GM21619 (cell line): ENCODE measurements at regions not wholly inside any gene's neighbourhood (a gene's known extent, or its start where the extent isn't known, plus 50 kb on each side); places are given as distances from the start of the nearest gene placed in this dataset.
"Not testable (repeated sequence)": the region's sequence is repeated elsewhere in the genome, so short reads cannot be mapped to it uniquely, and the experiment has no call there.

Experiments used
- ATAC-seq: cut with Tn5 transposase; IDR thresholded peaks from one replicate; pipeline ENCODE4 v1.9.1; 2021; ENCODE audit not compliant: unreplicated experiment

DNA sequence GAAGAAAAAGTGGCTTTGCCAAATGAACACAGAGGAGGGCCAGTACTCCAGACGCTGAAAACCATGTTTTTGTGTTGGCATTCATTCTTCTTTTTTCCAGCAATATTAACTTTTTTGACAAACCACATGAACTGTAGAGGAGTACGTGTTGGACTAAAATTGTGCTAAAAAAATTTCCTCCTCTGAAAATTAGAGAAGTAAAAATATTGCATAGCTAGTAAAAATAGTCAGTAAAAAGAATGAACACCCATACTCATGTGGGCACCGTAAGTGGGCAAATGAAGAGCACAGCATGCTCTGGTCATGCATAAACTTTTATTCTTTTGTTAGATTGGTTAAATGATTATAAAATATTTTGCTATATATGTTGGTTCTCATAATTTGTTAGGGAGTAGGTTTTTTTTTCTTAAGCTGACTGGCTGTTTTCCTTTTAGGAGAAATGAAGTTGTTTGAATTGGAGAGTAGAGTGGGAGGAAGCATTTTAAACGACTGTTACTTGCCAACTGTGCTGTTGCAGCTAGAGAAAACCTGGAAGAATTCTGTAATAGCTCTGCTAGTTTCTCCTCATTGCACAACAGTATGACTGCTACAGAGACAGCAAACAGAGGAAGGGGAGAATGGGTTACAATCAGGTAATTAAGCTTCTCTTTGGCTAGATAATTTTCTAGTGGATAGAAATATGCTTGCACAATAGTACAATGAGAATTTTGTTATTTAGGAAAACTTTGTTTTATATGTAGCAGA is 222.4 kb downstream of the KCTD12 start:
- no peak for ATAC-seq

DNA sequence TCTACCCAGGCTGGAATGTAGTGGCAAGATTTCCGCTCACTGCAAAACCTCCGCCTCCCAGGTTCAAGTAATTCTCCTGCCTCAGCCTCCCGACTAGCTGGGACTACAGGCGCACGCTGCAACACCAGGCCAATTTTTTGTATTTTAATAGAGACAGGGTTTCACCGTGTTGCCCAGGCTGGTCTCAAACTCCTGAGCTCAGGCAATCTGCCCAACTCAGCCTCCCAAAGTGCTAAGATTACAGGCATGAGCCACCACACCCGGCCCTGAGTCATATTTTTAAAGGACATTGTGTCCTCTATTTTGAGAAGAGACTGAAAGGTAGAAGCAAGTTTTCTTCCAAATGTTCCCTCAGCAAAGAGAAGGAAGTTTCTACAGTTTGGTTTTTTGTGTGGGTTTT is 227.1 kb downstream of the KCTD12 start:
- ATAC-seq: not testable (repeated sequence)

DNA sequence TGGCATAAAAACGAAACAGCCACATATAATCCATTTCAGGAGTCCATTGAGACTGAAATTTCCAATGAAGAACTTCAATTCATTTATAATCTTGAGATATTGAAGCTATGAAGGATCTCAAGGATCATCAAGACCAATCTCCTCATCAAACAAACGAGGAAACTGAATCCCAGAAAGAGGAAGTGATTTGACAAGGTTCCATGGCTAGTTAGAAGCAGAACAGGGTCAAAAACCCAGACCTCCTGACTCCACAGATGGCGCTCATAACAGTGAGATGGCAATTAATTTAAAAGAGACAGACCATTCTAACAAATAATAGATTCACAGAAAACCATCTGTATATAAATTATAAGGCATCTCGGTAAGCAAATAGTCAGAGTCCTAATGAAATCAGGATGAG is 229.7 kb downstream of the KCTD12 start:
- ATAC-seq: no peak

DNA sequence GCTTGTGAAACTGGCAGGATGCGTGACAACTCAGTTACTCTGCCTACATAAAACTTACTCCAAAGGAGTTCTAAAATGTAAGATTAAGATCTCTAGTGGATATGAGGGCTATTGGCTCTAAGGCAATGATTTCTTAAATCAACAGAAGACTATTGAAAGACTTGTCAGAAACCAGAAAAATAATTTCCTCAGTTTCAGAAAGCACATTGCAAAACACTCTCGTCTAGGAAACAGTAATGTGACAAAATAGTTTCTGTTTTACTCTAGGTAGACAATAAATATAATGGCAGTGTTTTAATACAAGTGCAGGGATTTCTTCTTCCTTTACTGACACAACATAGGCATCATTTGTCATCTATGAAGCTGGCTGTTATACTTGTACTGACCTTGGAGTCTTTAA is 230.1 kb downstream of the KCTD12 start:
- no peak for ATAC-seq

DNA sequence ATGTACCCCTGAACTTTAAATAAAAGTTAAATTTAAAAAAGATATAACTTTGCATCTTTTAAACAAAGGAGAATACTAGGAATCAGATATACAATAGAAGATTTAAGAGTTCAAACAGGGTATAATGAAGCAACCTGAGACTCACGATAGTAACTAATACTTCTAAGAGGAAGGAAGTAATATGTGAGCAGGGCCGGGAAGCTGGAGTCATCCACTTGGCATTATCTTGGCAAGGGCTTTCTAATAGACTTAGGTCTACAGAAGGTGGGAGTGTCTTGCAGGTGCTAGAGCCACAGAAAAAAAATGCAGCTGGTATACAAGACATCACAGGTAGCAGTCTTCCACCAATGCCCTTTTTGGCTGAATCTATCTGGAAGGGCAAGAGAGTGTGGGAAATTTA is 231.9 kb downstream of the KCTD12 start:
- no peak for ATAC-seq

DNA sequence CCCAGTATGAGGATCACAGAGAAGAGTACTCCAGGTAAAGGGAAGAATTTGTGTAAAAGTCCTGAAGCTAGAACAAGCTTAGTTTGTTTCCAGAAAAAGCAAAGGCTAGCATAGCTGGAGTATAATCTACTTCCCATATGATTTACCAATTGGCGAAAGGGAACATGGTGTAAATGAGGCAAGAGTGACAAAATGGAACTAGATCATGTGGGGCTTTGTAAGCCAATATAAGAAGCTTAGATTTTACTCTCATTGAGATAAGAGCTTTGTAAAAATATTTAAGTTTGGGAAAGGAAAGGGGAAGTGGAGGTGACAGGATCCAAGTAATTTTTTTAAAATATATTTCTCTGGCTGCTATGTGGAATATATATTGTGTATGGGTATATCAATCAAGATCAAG is 234.9 kb downstream of the KCTD12 start:
- no peak for ATAC-seq

DNA sequence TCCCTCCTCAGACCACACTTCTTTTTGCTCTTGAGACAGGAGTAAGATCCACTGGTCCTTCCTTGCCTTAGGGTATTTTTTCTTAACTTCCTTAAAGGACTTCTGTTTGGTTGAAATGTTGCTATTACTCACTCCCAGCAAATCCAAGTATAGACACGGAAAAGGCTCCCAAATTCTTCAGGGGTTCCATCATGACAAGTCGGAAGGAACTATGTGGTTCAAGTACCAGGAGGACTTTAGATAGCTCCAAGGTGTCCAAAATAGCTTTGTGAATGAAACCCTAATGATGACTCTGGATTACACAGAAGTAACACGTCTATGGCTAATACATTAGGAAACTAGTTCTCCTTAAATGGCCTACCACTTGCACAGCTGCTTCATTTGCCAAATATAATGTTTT is 238.7 kb downstream of the KCTD12 start:
- ATAC-seq: no peak

DNA sequence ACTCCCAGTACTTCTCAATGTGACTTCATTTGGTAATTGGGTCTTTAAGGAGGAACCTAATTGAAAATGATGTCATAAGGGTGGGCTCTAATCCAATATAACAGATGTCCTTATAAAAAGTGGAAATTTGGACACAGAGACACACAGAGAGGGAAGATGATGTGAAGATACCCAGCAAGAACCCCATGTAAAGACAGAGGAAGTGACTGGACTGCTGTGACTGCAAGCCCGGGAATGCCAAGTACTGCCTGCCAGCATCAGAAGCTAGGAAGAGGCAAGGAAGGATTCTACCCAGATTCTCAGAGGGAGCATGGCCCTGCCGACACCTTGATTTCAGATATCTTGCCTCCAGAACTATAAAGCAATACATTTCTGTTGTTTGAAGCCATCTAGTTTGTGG is 239.3 kb downstream of the KCTD12 start:
- no peak for ATAC-seq

DNA sequence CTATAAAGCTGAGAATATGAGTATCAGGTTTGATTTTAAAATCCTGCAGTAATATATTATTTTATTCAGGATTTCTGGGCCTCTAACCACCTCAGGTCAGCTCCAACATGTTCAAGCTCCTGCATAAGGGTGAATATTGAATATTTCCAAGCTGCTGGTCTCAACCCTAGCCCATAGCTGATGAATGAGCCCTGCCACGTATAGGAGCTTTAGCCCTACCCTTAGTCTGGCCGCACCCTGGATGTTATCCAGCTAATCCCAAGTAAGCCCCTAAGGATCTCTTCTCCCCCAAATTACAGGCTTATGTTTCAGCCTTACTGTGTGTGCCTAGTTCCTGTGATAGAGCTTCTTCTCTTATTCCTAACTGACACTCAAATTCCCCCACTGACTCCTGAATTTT is 240.6 kb downstream of the KCTD12 start:
- no peak for ATAC-seq

DNA sequence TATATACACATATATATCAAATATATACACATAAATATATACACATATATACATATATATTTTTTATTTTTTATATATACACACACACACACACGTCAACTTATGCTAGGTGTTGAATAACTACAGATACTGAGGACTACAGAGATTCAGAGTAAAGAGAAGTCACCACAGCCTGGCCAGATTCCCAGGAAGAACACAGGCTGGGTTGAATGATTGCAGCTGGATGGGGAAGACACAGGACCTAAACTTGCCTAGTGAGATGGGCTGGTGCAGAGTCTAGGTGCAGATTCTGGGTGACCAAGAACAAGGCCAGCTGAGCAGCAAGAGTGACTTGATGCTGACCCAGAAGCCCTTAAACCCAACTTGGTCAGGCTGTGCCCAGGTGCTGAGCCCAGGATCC is 241.3 kb downstream of the KCTD12 start:
- no peak for ATAC-seq

DNA sequence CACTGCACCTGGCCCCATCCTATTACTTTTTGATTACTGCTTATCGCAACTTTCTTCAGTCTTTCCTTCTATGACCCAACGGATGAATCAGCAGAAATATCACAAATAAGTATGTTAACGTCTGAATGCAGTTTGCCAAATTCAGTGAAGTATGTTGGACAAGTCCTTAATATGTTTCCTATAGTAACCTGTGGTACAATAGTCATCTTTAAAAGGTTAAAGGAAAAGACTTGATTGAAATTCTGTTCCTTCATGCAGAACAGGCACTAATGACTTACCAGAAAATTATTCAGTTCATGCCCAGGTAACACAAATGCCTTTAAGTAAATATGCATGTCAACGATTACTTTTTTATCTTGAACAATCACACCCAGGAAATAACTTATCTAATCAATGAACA is 242.6 kb downstream of the KCTD12 start:
- ATAC-seq: no peak

DNA sequence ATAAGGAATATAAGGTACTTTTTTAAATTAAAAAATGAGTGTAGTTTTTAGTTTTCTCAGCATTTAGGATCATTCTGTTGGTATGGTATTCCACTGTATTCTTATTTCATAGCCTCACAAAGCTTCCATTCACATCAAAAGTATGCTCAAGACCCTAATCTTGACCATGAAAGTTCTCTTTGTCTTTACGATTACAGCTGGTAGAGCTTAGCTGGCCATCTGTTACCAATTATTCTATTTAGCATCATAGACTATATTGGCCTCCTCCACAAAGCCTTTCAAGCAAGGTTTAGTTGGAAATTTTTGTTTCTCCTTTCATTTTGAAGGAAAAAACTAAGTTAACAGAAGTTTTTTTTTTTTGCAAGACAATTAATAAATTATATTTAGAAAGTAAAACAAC is 245.1 kb downstream of the KCTD12 start:
- ATAC-seq: no peak

DNA sequence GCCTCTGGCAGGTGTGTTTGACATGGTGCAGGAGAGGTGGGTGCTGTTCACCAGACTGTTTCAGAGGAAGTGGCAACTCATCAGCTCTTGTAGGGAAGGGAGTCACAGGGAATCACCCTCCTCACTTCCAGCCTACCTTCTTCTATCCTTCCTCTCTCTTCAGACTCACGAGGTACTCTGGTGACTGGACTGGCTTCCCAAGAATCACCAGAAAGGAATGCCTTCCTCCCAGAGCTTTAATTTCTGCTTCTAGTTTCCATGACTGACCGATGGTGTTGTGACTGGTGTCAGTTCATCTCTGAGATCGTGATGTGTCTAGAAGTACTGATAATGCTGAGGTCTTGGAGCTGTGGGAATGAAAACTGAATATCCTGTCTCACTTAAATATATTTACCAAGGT is 247.3 kb downstream of the KCTD12 start:
- no peak for ATAC-seq

DNA sequence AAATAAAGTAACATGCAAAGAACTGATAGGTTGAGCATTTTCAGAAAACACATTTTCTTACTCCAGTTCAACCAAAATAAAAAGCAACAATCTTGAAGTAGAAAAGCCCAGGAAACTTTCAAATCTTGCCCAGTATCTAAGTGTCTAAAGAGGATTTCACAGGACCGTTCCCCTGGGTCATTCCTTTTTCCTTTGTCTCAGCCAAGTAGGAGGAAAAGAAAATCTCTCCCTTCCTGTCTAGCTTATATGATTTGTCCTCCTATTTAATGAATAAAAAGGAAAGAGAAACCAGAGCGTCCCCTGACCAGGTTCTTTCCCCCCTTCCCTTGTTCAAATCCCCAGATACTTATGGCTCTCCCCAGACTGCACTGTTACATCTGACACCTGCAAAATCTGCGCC is 248.0 kb downstream of the KCTD12 start:
- no peak for ATAC-seq

DNA sequence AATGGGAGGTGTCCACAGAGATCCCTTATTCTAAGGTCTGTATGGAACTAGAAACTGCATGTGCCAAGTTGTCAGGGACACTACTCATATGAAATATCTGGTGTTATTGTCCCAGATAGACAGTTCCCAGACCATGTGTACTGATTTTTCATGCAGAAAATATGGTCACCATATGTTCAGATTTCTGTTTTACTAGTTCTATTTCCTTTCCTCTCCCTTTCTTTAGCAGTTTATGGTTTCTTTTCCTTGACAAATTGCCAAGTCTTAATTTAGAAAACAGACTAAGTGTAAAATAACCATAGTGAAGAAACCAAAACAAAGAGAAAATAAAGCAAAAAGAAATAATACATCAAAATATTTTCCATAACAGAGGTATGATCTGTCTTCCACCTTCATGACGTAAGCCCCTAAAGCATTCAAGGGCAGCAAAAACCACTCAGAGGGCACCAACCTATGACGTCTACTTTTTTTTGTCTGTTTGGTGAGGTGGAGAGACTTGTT is 248.5 kb downstream of the KCTD12 start:
- no peak for ATAC-seq

DNA sequence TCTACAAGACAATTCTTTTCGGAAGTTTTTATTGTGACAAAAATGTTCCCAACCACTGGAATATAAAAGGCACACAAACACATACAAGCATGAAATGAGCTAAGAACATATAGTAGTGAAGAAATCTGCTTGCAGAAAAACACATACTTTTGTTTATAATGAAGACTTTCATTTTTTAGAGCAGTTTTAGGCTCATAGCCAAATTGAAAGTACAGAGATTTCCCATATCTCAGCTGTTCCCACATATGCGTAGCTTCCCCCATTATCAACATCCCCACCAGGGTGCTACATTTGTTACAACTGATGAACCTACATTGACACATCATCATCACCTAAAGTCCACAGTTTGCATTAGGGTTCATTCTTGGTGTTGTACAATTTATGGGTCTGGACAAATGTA is 249.4 kb downstream of the KCTD12 start:
- no peak for ATAC-seq

DNA sequence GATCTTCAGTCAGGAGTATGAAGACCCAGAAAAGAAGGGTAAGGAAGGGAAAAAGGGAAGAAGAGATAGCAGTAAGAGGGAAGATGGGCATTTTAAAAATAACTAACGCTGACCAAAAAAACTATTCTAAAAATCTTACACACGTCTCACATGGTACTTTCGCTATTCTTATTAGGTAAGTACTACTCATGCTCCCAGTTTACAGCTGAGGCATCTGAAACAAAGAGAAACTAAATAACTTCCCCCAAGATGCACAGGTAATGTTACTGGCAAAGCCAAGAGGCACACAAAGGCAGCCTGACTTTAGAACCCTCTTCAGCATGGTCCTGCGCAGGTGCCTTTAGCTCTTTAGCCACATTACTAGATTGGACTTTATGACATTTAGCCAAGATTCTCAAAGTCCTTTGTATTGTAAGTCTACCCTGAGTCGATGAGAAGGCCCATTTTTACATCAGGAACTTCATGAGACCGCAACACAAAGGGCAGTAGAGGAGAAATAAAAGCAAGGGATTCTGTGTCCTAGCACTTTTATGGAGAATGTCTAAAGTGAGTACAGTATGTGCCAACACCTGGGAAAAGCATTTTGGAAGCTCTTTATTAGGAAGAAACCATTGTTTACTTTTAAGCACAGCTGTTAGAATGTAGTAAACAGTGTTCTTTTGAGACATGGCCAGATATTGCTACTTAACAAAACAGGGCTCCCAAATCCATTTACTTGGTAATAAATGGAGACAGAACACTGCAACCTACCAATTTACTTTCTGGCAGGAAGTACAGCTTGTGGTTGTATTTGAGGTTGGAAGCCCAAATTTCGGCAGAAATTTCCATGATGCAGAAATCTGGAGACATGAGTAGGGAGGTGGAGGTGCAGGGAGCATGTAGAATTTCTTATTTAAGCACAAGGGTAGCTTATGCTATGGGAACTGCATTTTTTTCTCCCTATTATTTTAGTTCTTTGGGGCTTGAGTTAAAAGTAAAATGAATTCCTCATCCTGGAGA is 250.7 kb downstream of the KCTD12 start:
- ATAC-seq: no peak

DNA sequence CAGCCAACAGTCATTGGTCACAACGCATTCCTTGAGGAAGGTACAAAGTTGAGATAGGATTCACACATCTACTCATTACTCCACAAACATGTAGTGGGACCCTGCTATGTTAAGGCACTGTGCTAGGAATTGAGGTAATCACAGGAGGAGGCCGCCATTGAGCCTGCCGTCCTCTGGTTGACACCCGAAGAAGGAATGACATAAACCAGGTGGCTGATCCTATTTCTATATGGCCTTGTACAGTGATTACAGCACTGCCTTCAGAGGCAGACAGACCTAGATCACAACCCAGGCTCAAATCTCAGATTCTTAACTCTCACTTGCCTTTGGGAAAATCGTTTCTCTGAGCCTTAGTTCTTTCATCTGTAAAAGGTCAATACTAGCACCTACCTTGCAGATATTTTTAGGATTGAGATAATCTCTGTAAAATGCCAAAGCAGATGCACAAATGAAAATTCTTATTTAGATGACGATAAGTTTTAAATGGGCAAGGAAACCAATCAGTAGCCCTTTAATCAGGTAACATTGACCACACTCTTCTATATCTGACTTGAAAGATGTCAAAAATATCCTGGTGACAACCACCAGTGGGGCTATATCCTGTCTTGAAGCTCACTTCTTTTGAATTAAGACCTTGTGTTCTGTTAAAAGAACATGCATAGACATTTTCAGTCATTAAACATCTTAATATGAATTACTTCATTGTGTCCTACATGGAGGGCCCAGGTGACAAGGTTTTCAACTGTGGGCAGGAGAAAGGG is 251.6 kb downstream of the KCTD12 start:
- ATAC-seq: no peak

DNA sequence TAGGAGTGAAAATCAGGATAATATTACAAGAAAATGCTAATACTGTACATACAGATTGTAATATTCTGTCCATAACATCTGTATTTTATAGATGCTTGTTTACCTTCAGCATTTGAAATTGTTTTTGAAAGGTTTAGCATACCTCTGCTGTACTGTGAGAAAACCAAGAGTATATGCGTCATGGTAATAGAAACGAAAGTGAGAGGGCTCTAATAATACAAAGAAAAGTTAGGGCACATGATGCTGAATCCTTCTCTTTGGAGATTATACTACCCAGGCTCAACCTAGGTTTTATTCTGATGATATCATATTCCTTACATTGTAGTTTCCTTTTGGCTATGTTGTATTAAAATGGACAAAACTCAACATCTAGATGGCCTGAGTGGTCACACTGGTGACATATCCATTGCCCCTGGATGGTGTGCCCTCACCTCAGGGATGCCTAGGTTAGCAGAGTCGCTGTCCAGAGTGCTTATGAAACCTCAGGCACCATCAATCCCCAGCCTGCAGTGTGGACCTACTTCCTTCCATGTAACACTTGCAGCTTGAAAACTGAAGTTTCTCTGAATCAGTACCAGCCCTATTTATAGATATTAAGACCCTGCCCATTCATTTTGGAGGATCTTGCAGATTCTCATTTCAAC is 253.7 kb downstream of the KCTD12 start:
- ATAC-seq: no peak

DNA sequence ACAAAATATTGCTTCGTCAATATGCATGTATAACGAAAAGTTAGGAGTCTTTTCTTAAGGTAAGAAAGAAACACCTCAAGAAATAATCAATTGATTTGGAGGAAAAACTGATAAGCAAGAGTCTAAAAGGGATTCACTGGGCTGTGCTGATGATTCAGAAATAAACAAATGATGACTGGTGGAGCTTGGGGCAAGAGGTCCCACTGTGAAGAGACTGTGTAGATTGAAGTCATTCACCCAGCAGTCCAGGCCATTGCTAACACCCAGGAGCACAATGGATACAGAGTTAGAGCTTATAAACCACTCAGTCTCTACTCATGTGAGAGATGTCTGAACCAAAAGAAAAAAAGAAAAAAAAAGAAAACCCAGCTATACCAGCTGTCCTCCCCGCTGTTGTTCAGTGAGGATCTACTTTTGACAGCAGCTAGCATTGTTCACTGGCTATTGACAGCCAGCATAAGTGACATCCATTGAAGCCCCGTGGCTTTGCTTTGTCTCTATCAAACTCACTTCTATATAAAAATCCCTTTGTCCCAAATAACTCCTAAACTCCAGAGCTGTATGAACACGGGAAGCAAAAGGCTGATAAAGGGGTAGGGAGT is 255.5 kb downstream of the KCTD12 start:
- ATAC-seq: no peak
